ENCODE measurements at regions not wholly inside any gene's neighbourhood (a gene's known extent, or its start where the extent isn't known, plus 50 kb on each side); places are given as distances from the start of the nearest gene placed in this dataset.

DNA sequence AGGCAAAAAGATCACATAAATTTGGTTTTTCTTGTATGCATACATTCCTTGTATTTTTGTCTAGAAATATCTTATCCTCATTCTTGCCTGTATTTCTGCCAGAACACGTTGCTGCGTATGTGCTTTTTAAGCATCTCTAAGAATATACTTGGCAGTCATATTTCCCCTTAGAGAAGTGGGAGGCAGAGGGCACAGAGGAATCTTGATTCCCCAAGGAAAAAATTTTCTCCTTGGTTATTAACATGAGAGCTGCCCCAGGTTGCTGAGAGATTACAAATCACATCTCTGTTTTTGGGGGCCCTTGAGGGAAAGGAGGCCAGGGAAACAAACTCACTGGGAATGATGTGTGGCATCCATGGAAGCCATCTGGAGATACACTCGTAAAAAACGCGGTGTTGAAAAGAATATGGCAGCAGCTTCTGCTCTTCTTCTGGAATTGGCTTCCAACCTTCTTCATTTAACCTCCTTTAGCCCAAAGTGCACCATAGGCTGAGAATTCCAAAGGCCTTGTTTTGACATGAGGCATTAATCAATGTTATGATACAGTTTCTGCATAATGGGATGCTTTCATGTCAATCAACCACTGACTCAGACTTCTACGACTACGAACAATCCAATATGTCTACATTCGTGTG lies 684.3 kb upstream of the SORCS1 start:
- DNase-seq (ENCODE audit: low read depth) = no peak

- DNase-seq (ENCODE audit: low read depth) = no peak
Measured at GRCh38 chr10:107847620-107848019, 683.1 kb upstream of the SORCS1 start.

DNA sequence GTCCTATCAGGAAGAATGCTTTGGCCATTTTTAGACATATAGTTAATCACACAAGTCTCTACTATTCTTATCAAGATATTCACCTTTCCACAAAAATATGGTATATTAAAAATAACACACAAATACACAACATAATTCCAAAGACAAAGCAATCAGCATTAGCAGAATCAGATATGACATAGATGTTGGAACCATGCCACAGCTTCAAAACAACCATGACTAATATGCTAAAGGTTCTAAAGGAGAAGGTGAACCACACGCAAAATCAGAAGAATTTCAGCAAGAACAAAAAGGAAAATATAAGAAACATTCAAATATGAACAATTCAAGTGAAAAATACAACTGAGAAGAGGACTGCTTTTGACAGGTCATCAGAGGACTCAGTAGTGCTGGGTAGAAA lies 670.2 kb upstream of the SORCS1 start:
- no peak for DNase-seq (ENCODE audit: low read depth)

- DNase-seq (ENCODE audit: low read depth) = no peak
Measured at GRCh38 chr10:107831772-107832171, 667.3 kb upstream of the SORCS1 start.

DNA sequence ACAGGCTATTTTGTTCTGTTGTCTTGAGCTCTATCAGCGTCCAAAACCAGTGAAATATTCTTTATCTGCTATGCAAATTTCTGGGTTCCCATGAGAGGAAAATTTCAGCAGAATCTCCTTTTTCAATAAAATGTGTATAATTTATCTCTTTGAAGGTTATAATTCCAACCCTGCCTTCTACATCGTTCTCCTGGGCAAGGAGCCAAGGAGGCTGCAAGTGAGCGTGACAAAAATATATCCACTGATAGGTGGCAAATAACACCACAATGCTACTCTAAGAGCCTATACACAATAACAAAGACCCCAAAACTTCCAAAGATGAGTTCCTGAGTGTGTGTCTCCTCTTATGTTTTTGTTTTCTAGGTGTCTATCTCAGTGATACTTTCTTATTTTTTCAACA lies 664.7 kb upstream of the SORCS1 start:
- no peak for DNase-seq (ENCODE audit: low read depth)

- no peak for DNase-seq (ENCODE audit: low read depth)
Measured at GRCh38 chr10:107826171-107826570, 661.7 kb upstream of the SORCS1 start.

GRCh38 chr10:107814865-107815487 lies 650.5 kb upstream of the SORCS1 start:
- peak; percentile 5 for DNase-seq (ENCODE audit: low read depth)

- DNase-seq (ENCODE audit: low read depth) = no peak
Measured at GRCh38 chr10:107813451-107814162, 649.1 kb upstream of the SORCS1 start.

- no peak for DNase-seq (ENCODE audit: low read depth)
Measured at GRCh38 chr10:107809889-107810288, 645.4 kb upstream of the SORCS1 start.

DNA sequence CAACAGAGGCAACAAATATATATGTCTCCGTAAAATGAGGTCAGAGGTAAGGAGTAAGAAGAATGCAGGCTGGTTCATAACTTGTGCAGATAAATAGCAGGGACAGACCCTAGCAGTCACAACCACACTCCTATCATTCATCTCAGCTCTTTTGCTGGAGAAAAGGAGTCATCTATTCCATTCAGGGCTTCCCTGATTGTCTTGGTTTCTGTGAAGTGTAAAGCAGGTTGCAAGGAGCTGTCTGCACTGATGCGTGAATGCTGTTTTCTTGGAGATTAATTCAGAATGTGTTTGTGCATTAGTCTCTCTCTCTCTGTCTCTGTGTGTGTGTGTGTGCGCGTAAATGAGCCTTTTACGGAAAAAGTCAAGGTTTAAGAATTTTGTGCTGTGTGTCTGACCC lies 643.3 kb upstream of the SORCS1 start:
- DNase-seq (ENCODE audit: low read depth) = no peak

GRCh38 chr10:107806026-107806425 lies 641.5 kb upstream of the SORCS1 start:
- no peak for DNase-seq (ENCODE audit: low read depth)

- no peak for DNase-seq (ENCODE audit: low read depth)
Measured at GRCh38 chr10:107803546-107803945, 639.0 kb upstream of the SORCS1 start.

- DNase-seq (ENCODE audit: low read depth) = no peak
Measured at GRCh38 chr10:107800061-107800460, 635.6 kb upstream of the SORCS1 start.

GRCh38 chr10:107790271-107790670 lies 625.8 kb upstream of the SORCS1 start:
- no peak for DNase-seq (ENCODE audit: low read depth)

GRCh38 chr10:107771066-107771465 lies 606.6 kb upstream of the SORCS1 start:
- no peak for DNase-seq (ENCODE audit: low read depth)

DNA sequence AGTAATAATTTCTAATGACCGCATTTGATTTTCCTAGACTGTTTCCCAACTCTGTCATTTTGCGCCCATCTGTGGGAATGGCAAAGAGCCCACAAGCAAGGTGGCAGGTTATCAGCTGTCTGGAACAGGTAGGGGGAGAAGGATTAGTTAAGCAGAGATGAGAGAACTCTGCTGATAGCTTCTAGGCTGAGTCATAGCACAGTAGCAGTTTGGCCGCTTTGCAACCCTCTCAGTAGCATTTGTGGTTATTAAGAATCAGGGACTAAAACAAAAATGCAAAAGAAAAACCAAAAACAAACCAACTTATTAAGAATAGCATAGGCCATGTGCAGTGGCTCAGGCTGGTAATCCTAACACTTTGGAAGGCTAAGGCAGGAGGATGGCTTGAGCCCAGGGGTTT lies 602.7 kb upstream of the SORCS1 start:
- no peak for DNase-seq (ENCODE audit: low read depth)

GRCh38 chr10:107754814-107755213 lies 590.3 kb upstream of the SORCS1 start:
- no peak for DNase-seq (ENCODE audit: low read depth)

- DNase-seq (ENCODE audit: low read depth) = no peak
Measured at GRCh38 chr10:107749235-107749634, 584.7 kb upstream of the SORCS1 start.

- DNase-seq (ENCODE audit: low read depth) = no peak
Measured at GRCh38 chr10:107747851-107748250, 583.3 kb upstream of the SORCS1 start.

DNA sequence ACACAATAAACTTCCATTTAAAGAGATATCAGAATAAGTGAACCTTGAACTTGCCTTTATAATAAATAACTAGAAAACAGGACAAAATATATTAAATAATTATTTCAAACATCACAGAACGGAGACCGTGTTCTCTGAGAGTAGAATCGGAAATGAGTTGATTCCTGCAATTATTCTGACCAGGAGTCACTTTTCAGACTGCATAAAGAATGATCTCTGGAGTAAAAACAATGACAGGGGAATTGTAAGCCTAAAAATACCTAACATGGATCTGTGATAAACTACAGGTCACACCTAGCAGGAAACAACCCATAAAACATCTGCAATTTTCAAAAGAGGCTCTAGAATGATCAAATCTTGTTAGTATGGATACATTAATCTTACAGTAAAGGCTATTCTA lies 577.5 kb upstream of the SORCS1 start:
- no peak for DNase-seq (ENCODE audit: low read depth)

- DNase-seq (ENCODE audit: low read depth) = no peak
Measured at GRCh38 chr10:107740962-107741690, 576.6 kb upstream of the SORCS1 start.

DNA sequence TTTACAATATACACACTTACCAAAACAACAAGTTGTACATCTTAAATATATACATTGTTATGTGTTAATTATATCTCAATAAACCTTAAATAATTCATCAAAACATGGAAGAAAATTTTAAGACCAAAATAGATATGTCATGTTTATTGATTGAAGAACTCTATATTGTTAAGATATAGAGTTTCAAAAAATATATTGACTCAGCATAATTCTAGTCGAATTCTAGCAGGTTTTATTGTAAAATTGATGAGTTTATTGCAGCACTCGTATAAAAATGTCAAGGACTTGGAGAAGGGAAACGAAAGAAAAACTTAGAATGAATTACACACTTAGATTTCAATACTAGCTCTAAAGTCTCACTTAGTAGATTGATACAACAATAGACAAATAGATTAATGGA lies 575.4 kb upstream of the SORCS1 start:
- no peak for DNase-seq (ENCODE audit: low read depth)
